ENCODE measurements at regions not wholly inside any gene's neighbourhood (a gene's known extent, or its start where the extent isn't known, plus 50 kb on each side); places are given as distances from the start of the nearest gene placed in this dataset.

DNA sequence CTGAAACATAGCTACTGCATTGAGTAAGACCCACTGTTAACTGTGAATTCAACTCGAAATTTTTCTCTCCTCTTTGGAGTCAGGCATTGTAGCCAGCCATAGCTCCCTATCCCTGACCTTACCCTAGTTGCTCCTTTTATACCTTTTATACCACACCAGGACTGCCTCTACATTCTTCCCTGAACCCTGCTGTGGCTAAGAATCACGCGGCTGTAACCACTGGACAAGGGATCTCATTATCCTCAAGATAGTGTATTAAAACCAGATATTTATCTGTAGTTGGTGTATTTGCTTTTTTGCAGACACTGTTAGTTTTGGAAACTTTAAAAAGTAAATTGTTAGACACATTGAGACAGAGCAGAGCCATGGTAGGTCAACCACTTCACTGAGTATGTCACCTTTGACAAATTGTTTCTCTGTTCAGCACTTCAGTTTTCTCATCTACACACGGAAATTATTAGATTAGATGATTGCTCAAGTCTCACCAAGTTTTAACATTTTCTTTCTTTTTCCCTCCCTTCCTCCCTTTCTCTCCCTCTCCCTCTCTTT lies 136.5 kb upstream of the PRNP start:
- Histone ChIP-seq H3K27ac (no peak overlapping the region), H3K27me3 (no peaks in the 10 kb centered on the region)
- no peak for TF ChIP-seq Cebpa-rat (IDR thresholded peaks at IDR 0.05)

DNA sequence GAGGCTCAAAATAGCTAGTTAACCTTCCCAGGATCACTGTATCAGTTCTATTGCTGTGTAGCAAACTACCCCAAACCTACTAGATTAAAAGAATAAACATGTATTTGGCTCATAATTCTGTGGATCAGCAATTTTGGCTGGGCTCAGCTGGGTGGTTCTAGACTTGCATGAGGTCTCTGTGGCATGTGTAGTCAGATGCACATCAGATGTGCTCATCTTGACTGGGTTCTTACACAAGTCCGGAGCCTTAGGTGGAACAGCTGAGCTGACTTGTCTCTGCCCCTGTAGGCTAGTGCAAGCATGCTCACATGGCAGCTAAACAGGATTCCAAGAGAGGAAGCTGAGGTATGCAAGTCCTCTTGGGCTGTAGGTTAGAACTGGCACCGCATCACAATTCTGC lies 137.7 kb upstream of the PRNP start:
- Histone ChIP-seq H3K4me2 (no peak overlapping the region), H3K27ac (no peak overlapping the region), H3K9ac (no peak overlapping the region), H3K27me3 (no peaks in the 10 kb centered on the region), H3K36me3 (no peaks in the 10 kb centered on the region), H3K4me3 (no peak overlapping the region), H3K4me1 (no peaks in the 10 kb centered on the region), H3K9me3 (no peaks in the 10 kb centered on the region), H4K20me1 (no peaks in the 10 kb centered on the region)
- no peak for TF ChIP-seq Cebpa-rat (IDR thresholded peaks at IDR 0.05)

More for the DNA sequence above, 136.5 kb upstream of the PRNP start:
- H3K36me3 ChIP-seq = no peaks in the 10 kb centered on the region
- no peaks in the 10 kb centered on the region for H3K4me1 ChIP-seq
- H3K9ac ChIP-seq = no peak overlapping the region
- H3K4me3 ChIP-seq = no peak overlapping the region
- no peaks in the 10 kb centered on the region for H3K9me3 ChIP-seq
- no peak overlapping the region for H3K4me2 ChIP-seq
- no peaks in the 10 kb centered on the region for H4K20me1 ChIP-seq

DNA sequence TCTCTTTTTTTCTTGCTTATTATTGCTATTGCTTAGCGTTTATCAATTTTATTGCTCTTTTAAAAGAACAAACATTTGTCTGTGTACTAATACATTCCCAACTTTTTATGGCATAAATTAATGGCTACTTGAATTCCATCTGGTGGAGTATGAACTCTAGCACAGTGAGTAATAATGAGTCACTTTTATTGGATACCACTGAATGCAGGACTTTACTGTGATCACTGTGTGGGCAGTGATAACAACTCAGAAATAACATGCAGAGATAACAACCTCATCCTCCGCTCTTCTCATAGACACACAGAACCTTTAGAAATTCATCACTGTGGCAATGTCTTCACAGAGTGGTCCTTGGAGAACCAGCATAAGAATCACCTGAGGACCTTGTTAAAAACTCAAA lies 139.5 kb upstream of the PRNP start:
- no peak overlapping the region for H3K4me3 ChIP-seq
- H3K27ac ChIP-seq = no peak overlapping the region
- no peak overlapping the region for H3K4me2 ChIP-seq
- no peaks in the 10 kb centered on the region for H3K36me3 ChIP-seq
- H3K4me1 ChIP-seq = no peaks in the 10 kb centered on the region
- no peaks in the 10 kb centered on the region for H3K9me3 ChIP-seq
- no peak overlapping the region for H3K9ac ChIP-seq
- H3K27me3 ChIP-seq = no peaks in the 10 kb centered on the region
- TF ChIP-seq Cebpa-rat (IDR thresholded peaks at IDR 0.05) = no peak
- no peaks in the 10 kb centered on the region for H4K20me1 ChIP-seq

DNA sequence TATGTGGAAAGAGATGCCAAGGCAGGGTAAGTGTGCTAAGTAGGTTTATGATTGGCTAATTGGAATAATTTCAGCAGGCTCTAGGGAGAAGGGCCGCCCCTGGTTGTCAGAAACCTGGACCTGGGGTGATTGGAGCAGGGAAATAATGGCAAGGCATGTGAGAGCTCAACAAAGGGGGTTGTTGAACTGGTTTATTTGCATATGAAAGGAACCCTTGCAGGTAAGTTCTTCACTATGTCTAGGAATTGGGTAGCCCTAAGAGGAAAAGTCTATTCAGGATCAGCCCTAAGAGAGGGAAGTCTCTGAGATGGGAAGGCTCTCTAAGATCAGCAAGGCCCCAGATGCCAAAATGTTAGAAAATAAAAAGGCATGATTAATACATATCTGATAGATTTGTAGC lies 139.9 kb upstream of the PRNP start:
- Histone ChIP-seq H3K4me2 (no peak overlapping the region), H3K27me3 (no peaks in the 10 kb centered on the region), H3K4me1 (no peaks in the 10 kb centered on the region), H4K20me1 (no peaks in the 10 kb centered on the region), H3K9me3 (no peaks in the 10 kb centered on the region), H3K9ac (no peak overlapping the region), H3K36me3 (no peaks in the 10 kb centered on the region), H3K27ac (no peak overlapping the region), H3K4me3 (no peak overlapping the region)
- no peak for TF ChIP-seq Cebpa-rat (IDR thresholded peaks at IDR 0.05)

DNA sequence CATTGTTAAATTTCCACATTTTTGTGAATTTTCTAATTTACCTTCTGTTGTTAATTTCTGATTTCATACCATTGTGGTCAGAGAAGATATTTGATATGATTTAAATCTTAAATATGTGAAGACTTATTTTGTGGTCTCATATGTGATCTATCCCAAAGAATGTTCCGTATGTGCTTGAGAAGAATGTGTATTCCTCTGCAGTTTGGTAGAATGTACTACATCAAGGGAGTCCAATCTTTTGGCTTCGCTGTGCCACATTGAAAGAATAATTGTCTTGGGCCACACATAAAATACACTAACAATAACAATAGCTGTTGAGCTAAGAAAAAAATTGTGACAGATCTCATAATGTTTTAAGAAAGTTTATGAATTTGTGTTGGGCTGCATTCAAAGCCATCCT lies 140.7 kb upstream of the PRNP start:
- Histone ChIP-seq H4K20me1 (no peaks in the 10 kb centered on the region), H3K9ac (no peak overlapping the region), H3K27ac (no peak overlapping the region), H3K36me3 (no peaks in the 10 kb centered on the region), H3K9me3 (no peaks in the 10 kb centered on the region), H3K4me1 (no peaks in the 10 kb centered on the region), H3K4me3 (no peak overlapping the region), H3K4me2 (no peak overlapping the region), H3K27me3 (no peaks in the 10 kb centered on the region)
- no peak for TF ChIP-seq Cebpa-rat (IDR thresholded peaks at IDR 0.05)

DNA sequence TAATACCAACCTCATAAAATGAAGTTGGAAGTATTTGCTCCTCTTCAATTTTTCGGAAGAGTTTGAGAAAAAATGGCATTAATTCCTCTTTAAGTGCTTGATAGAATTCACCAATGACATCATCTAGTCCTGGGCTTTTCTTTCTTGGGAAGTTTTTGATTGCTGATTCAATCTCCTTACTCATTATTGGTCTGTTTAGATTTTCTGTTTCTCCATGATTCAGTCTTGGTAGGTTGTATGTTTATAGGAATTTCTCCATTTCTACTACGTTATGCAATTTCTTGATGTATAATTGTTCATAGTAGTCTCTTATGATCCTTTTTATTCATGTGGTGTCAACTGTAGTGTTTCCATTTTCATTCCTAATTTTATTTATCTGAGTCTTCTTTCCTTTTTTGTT lies 141.5 kb upstream of the PRNP start:
- Histone ChIP-seq H3K4me2 (no peak overlapping the region), H3K4me3 (no peak overlapping the region), H3K27ac (no peak overlapping the region), H3K27me3 (no peaks in the 10 kb centered on the region), H3K36me3 (no peaks in the 10 kb centered on the region), H3K4me1 (no peaks in the 10 kb centered on the region), H3K9me3 (no peaks in the 10 kb centered on the region), H4K20me1 (no peaks in the 10 kb centered on the region), H3K9ac (no peak overlapping the region)
- TF ChIP-seq Cebpa-rat (IDR thresholded peaks at IDR 0.05) = no peak

DNA sequence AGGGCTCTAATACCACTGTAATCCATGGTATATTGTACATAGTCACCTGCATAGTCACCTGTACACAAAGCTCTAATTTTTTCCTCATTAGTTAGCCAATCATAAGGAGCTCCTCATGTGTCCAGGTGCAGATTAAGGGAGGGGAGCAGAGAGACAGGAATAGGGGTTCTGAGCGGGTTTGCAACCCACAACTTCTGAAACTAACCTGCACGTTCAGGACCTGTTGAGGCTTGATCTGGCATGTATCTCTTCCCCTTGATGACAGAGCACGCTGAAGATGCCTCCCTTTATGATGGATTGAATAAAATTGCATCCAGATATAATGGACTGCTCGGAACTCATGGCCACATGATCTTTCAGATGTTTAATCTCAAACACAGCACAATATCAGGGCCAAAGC lies 144.0 kb upstream of the PRNP start:
- H3K4me2 ChIP-seq = no peak overlapping the region
- H3K36me3 ChIP-seq = no peaks in the 10 kb centered on the region
- no peak overlapping the region for H3K27ac ChIP-seq
- no peak for TF ChIP-seq Cebpa-rat (IDR thresholded peaks at IDR 0.05)
- no peak overlapping the region for H3K4me3 ChIP-seq
- no peaks in the 10 kb centered on the region for H3K27me3 ChIP-seq
- no peak overlapping the region for H3K9ac ChIP-seq
- H3K4me1 ChIP-seq = no peaks in the 10 kb centered on the region
- no peaks in the 10 kb centered on the region for H4K20me1 ChIP-seq
- H3K9me3 ChIP-seq = no peaks in the 10 kb centered on the region

DNA sequence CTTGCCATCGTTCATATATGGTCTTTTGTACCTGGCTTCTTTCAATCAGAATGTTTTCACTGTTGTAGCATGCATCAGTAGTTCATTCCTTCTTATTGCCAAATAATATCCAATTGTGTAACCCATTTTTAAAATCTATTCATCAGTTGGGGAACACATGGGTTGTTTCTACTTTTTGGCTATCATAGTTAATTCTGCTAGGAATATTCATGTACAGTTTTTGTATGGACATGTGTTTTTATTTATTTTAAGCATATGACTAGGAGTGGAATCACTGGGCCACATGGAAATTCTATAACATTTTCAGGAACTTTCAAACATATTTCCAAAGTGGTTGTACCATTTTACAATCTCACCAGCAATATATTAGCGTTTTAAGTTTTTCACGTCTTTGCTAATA lies 151.9 kb upstream of the PRNP start:
- no peak overlapping the region for H3K9ac ChIP-seq
- H4K20me1 ChIP-seq = no peaks in the 10 kb centered on the region
- no peaks in the 10 kb centered on the region for H3K27me3 ChIP-seq
- H3K4me1 ChIP-seq = no peaks in the 10 kb centered on the region
- no peak overlapping the region for H3K4me2 ChIP-seq
- no peak overlapping the region for H3K27ac ChIP-seq
- TF ChIP-seq Cebpa-rat (IDR thresholded peaks at IDR 0.05) = no peak
- no peaks in the 10 kb centered on the region for H3K36me3 ChIP-seq
- H3K4me3 ChIP-seq = no peak overlapping the region
- H3K9me3 ChIP-seq = no peaks in the 10 kb centered on the region

DNA sequence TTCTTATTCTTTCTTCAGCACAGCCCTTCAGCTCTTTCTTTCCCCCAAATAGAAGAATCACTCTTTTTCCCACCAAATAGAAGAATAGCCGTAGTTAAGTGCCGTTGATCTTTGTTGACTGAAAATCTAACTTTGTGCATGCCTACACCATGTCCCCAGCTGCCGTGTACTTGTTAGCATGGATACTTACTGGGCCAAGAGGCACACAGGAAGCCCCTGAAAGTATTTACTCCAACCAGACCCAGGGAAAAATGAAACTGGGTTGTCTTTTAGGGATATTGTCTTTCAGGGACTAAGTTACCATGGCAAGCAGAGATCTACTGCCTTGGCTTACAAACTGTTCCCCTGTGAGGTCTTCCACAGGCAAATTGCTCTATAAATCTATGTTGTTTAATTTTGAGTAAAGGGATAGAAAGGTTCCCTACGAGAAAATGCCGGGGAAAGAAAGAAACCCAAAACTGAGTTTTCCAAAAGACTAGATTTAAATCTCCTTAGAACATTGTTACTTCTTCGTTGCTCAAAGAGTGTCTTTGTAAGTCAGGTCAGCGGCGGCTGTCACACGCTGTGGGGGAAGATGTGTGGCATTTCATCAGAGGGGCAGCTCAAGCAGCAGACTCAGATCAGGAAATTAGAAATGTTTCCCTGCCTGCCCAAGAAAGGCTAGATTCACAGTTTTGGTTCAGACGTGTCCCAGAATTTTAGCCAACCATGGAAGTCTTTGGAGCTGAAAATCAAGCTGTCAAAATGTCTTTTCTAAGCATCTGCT lies 152.7 kb upstream of the PRNP start:
- H3K9me3 ChIP-seq = no peaks in the 10 kb centered on the region
- no peaks in the 10 kb centered on the region for H3K36me3 ChIP-seq
- H3K9ac ChIP-seq = no peak overlapping the region
- H3K4me1 ChIP-seq = no peaks in the 10 kb centered on the region
- no peak overlapping the region for H3K4me2 ChIP-seq
- H3K27ac ChIP-seq = no peak overlapping the region
- H3K27me3 ChIP-seq = no peaks in the 10 kb centered on the region
- TF ChIP-seq Cebpa-rat (IDR thresholded peaks at IDR 0.05) = no peak
- no peaks in the 10 kb centered on the region for H4K20me1 ChIP-seq
- no peak overlapping the region for H3K4me3 ChIP-seq

DNA sequence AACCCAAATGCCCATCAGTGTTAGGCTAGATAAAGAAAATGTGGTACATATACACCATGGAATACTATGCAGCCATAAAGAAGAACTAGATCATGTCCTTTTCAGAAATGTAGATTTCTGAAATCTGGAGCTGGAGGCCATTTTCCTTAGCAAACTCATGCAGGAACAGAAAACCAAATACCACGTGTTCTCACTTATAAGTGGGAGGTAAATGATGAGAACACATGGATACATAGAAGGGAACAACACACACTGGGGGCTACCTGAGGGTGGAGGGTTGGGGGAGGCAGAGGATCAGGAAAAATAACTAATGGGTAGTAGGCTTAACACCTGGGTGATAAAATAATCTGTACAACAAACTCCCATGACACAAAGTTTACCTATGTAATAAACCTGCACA lies 153.5 kb upstream of the PRNP start:
- no peaks in the 10 kb centered on the region for H3K27me3 ChIP-seq
- TF ChIP-seq Cebpa-rat (IDR thresholded peaks at IDR 0.05) = no peak
- no peaks in the 10 kb centered on the region for H3K4me1 ChIP-seq
- H3K4me3 ChIP-seq = no peak overlapping the region
- H3K4me2 ChIP-seq = no peak overlapping the region
- H4K20me1 ChIP-seq = no peaks in the 10 kb centered on the region
- no peak overlapping the region for H3K27ac ChIP-seq
- H3K9ac ChIP-seq = no peak overlapping the region
- H3K9me3 ChIP-seq = no peaks in the 10 kb centered on the region
- no peaks in the 10 kb centered on the region for H3K36me3 ChIP-seq

Measured in BLaER1 (cell line).